Endodermal cell (in vitro differentiated cells): ENCODE measurements at regions not wholly inside any gene's neighbourhood (a gene's known extent, or its start where the extent isn't known, plus 50 kb on each side); places are given as distances from the start of the nearest gene placed in this dataset.
A peak's percentile ranks its signal among the peaks of the same experiment; 100 is the strongest.

Experiments
- DNase-seq: peaks from one replicate; pipeline ENCODE4 v3.0.0-alpha.2; 2017
- H3K27ac ChIP-seq: 2 replicates; pipeline ENCODE4 v1.5.1; 2013; ENCODE audit warnings: mild to moderate bottlenecking, low read depth, low read length, moderate library complexity
- H3K27me3 ChIP-seq: 2 replicates; pipeline ENCODE4 v1.6.1; 2013; ENCODE audit warnings: mild to moderate bottlenecking, low read length, moderate library complexity; ENCODE audit not compliant: insufficient read depth, control insufficient read depth, poor library complexity, severe bottlenecking
- H3K36me3 ChIP-seq: 2 replicates; pipeline ENCODE4 v1.7.0; 2013; ENCODE audit warnings: mild to moderate bottlenecking, low read length, moderate library complexity; ENCODE audit not compliant: control insufficient read depth, insufficient read depth
- H3K4me1 ChIP-seq: one replicate; pipeline ENCODE4 v1.7.0; 2013; ENCODE audit warnings: low read length; ENCODE audit not compliant: control insufficient read depth, insufficient read depth
- H3K4me3 ChIP-seq: 2 replicates; pipeline ENCODE4 v1.5.1; 2013; ENCODE audit warnings: mild to moderate bottlenecking, low read length, moderate library complexity
- H3K9ac ChIP-seq: 2 replicates; pipeline ENCODE4 v1.6.1; 2013; ENCODE audit warnings: mild to moderate bottlenecking, low read length, moderate library complexity; ENCODE audit not compliant: poor library complexity, severe bottlenecking; ENCODE audit errors: extremely low read depth
- H3K9me3 ChIP-seq: 2 replicates; pipeline ENCODE4 v1.6.1; 2013; ENCODE audit warnings: mild to moderate bottlenecking, low read length, moderate library complexity; ENCODE audit not compliant: control insufficient read depth
- H3K27ac Mint-ChIP-seq: 2 replicates; pipeline ENCODE4 v1.8.0; 2020; ENCODE audit warnings: mixed read lengths
- H3K27me3 Mint-ChIP-seq: 2 replicates; pipeline ENCODE4 v1.8.0; 2021; ENCODE audit warnings: mild to moderate bottlenecking, mixed read lengths; ENCODE audit not compliant: insufficient read depth
- H3K36me3 Mint-ChIP-seq: 2 replicates; pipeline ENCODE4 v1.8.0; 2020; ENCODE audit warnings: low read depth, mixed read lengths
- H3K4me1 Mint-ChIP-seq: 2 replicates; pipeline ENCODE4 v1.8.0; 2020; ENCODE audit warnings: mixed read lengths
- H3K4me3 Mint-ChIP-seq: 2 replicates; pipeline ENCODE4 v1.8.0; 2020; ENCODE audit warnings: mild to moderate bottlenecking, moderate library complexity, mixed read lengths
- H3K9me3 Mint-ChIP-seq: 2 replicates; pipeline ENCODE4 v1.8.0; 2020; ENCODE audit warnings: mild to moderate bottlenecking, mixed read lengths
- WGBS, 2 experiments: methylation state at CpG; one replicate each; pipeline versions ENCODE4 v1.1.5 to v1.1.7; 2013; ENCODE audit warnings: missing lambda C conversion rate in 2 of 2, mixed read lengths in 1 of 2; ENCODE audit not compliant: insufficient coverage in 1 of 2, insufficient read length in 1 of 2; 5-methylcytosine and 5-hydroxymethylcytosine counted together
- TF ChIP-seq, protein P1 (sequence below): fragments of 200-600 bp; sonication (generic); conservative IDR thresholded peaks from 2 replicates; pipeline ENCODE4 v1.5.0; 2021; ENCODE audit warnings: antibody characterized with exemption, mild to moderate bottlenecking

DNA sequence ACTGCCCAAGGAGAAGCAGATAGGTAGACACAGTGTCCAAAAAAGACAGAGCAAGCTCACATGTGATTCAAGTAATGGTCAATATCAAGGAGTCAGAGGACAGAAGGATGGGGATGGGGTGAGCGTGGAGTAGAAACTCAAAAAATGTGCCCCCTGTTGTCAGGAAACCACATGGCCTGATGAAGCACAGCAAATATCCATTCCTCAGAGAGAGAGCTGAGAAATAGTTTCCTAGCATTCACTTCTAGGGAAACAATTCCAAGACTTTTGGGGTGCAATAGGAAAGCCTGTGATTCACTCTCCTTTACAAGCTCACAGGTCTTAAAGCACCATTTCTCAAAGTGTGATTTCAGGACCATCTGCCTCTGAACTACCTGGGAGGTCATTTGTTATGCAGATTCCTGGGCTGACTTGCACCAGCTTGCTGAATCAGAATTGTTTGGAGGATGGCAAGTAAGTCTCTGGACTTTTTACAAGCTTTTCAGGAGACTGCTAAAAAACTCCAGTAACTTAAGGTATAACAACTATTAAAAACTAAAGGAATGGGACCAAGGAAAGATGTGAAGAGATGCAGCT, 432.8 kb downstream of the HDGFL1 start:
- peaks cover 9% of the 10 kb centered on the region for H3K4me1 Mint-ChIP-seq
- Histone ChIP-seq H3K36me3 (no peaks in the 10 kb centered on the region), H3K27me3 (no peaks in the 10 kb centered on the region), H3K4me1 (no peaks in the 10 kb centered on the region), H3K9me3 (peaks cover 9% of the 10 kb centered on the region), H3K9ac (no peak overlapping the region), H3K27ac (no peak overlapping the region), H3K4me3 (no peak overlapping the region)
- no peaks in the 10 kb centered on the region for H3K36me3 Mint-ChIP-seq
- H3K9me3 Mint-ChIP-seq: peaks cover 11% of the 10 kb centered on the region
- 67 to 97% methylated on average over 1 of the region's 1 CpG for WGBS, 2 experiments
- no peak overlapping the region for H3K4me3 Mint-ChIP-seq
- H3K27ac Mint-ChIP-seq: no peak overlapping the region
- no peaks in the 10 kb centered on the region for H3K27me3 Mint-ChIP-seq
- DNase-seq: peak; percentile 76
- TF ChIP-seq, protein P1, sequence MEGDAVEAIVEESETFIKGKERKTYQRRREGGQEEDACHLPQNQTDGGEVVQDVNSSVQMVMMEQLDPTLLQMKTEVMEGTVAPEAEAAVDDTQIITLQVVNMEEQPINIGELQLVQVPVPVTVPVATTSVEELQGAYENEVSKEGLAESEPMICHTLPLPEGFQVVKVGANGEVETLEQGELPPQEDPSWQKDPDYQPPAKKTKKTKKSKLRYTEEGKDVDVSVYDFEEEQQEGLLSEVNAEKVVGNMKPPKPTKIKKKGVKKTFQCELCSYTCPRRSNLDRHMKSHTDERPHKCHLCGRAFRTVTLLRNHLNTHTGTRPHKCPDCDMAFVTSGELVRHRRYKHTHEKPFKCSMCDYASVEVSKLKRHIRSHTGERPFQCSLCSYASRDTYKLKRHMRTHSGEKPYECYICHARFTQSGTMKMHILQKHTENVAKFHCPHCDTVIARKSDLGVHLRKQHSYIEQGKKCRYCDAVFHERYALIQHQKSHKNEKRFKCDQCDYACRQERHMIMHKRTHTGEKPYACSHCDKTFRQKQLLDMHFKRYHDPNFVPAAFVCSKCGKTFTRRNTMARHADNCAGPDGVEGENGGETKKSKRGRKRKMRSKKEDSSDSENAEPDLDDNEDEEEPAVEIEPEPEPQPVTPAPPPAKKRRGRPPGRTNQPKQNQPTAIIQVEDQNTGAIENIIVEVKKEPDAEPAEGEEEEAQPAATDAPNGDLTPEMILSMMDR: peak; percentile 45

DNA sequence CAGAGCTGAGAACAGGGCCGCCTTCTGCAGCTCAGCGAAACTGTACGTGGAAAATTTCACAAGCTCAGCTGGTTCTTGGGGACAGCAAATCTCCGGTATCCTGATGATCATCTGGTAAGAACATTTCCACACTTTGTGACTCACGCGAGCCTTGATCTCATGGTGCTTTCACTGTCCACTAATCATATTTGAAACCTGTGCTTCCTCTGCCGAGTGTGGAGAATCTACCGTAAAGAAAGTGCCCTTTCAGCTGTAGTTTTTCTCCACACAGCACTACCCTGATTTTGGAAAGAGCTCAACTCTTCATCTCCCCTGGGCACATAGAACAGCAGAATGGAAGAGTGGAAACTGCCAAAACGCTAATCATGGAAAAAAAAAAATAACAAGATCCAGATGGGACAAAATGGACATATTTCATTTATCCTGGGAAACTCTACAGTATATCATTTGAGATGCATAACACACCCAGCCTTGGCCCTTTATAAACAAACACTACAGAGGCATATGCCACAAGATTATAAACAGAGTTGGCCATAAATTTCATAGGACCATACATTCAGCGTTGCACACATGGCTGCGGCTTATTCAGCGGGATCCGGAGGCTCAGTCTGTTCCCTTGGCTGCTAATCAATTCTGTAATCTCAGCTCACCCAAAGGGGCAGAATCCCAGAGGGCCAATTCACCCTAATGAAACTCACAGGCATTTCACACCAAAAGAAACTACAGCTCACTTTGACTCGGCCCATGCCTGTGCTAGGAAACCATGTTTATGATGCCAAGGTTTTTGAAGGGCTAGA, 434.5 kb downstream of the HDGFL1 start:
- H3K36me3 ChIP-seq: no peaks in the 10 kb centered on the region
- no peak overlapping the region for H3K9ac ChIP-seq
- DNase-seq: no peak
- no peak overlapping the region for H3K4me3 Mint-ChIP-seq
- no peak overlapping the region for H3K4me3 ChIP-seq
- no peaks in the 10 kb centered on the region for H3K36me3 Mint-ChIP-seq
- 93 to 96% methylated on average over 11 to 14 of the region's 14 CpGs for WGBS, 2 experiments
- H3K4me1 ChIP-seq: no peaks in the 10 kb centered on the region
- H3K9me3 ChIP-seq: peaks cover 9% of the 10 kb centered on the region
- no peaks in the 10 kb centered on the region for H3K27me3 Mint-ChIP-seq
- H3K27me3 ChIP-seq: no peaks in the 10 kb centered on the region
- H3K27ac ChIP-seq: no peak overlapping the region
- peaks cover 6% of the 10 kb centered on the region for H3K4me1 Mint-ChIP-seq
- TF ChIP-seq, protein P1: no peak
- H3K27ac Mint-ChIP-seq: no peak overlapping the region
- H3K9me3 Mint-ChIP-seq: peaks cover 11% of the 10 kb centered on the region

DNA sequence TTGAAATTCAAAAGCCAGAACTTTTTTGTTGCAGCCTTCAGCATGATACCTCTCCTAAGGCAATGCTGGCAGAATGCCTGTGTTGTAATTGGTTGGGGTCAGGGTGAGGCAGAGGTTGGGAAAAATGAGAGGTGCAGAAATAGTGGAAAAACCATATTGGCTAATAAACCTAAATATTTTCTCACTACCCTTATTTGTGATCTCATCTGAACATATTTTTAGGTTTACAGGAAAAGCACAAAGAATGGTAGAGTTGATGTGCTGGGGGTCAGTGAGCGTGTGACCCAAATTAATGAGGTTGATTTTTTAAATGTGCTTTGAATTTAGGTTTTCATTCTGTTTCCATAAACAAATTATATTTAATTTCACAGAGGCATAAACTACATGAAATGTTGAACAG, 437.3 kb downstream of the HDGFL1 start:
- 78% methylated on average over 1 of the region's 1 CpG; no CpG with 5 or more reads in 1 of the 2 experiments for WGBS, 2 experiments
- TF ChIP-seq, protein P1: no peak
- H3K36me3 ChIP-seq: no peaks in the 10 kb centered on the region
- peaks cover 16% of the 10 kb centered on the region for H3K27me3 Mint-ChIP-seq
- no peak overlapping the region for H3K27ac Mint-ChIP-seq
- H3K4me1 Mint-ChIP-seq: peaks cover 6% of the 10 kb centered on the region
- H3K27me3 ChIP-seq: no peaks in the 10 kb centered on the region
- H3K9ac ChIP-seq: no peak overlapping the region
- peaks cover 3% of the 10 kb centered on the region for H3K9me3 Mint-ChIP-seq
- no peaks in the 10 kb centered on the region for H3K4me1 ChIP-seq
- no peaks in the 10 kb centered on the region for H3K36me3 Mint-ChIP-seq
- DNase-seq: no peak
- no peaks in the 10 kb centered on the region for H3K9me3 ChIP-seq
- H3K4me3 Mint-ChIP-seq: no peak overlapping the region
- H3K27ac ChIP-seq: no peak overlapping the region
- no peak overlapping the region for H3K4me3 ChIP-seq
